Astrocyte (in vitro differentiated cells and primary cell): ENCODE measurements at regions not wholly inside any gene's neighbourhood (a gene's known extent, or its start where the extent isn't known, plus 50 kb on each side); places are given as distances from the start of the nearest gene placed in this dataset.

Source experiments
- DNase-seq: peaks from one replicate; pipeline ENCODE4 v3.0.0-alpha.2; 2010; ENCODE audit warnings: low read depth
- FAIRE-seq: peaks from 2 replicates; lab custom pipeline; 2011; peaks lifted over from hg19 to GRCh38; lab: Jason Lieb, UNC
- H2AFZ ChIP-seq: 2 replicates; pipeline ENCODE4 v1.6.0; 2012; ENCODE audit warnings: low read depth, low read length, inconsistent platforms
- H3K27ac ChIP-seq: 2 replicates; pipeline ENCODE4 v1.5.1; 2011; ENCODE audit warnings: low read depth, low read length, inconsistent platforms
- H3K27me3 ChIP-seq: 2 replicates; pipeline ENCODE4 v1.6.0; 2011; ENCODE audit warnings: low read length, inconsistent platforms; ENCODE audit not compliant: insufficient read depth
- H3K36me3 ChIP-seq: 2 replicates; pipeline ENCODE4 v1.5.1; 2011; ENCODE audit warnings: low read length, inconsistent platforms; ENCODE audit not compliant: insufficient read depth
- H3K4me1 ChIP-seq: 2 replicates; pipeline ENCODE4 v1.5.1; 2011; ENCODE audit warnings: low read length, inconsistent platforms; ENCODE audit not compliant: insufficient read depth
- H3K4me2 ChIP-seq: 2 replicates; pipeline ENCODE4 v1.6.0; 2012; ENCODE audit warnings: low read length, inconsistent platforms
- H3K4me3 ChIP-seq: 2 replicates; pipeline ENCODE4 v1.5.1; 2011; ENCODE audit warnings: low read depth, mild to moderate bottlenecking, low read length, inconsistent platforms; ENCODE audit not compliant: insufficient read depth
- H3K79me2 ChIP-seq: 2 replicates; pipeline ENCODE4 v1.6.0; 2012; ENCODE audit warnings: mild to moderate bottlenecking, low read length, inconsistent platforms; ENCODE audit not compliant: insufficient read depth
- H3K9ac ChIP-seq: 2 replicates; pipeline ENCODE4 v1.6.0; 2012; ENCODE audit warnings: mild to moderate bottlenecking, low read length, inconsistent platforms
- H3K9me3 ChIP-seq: 2 replicates; pipeline ENCODE4 v1.5.1; 2012; ENCODE audit warnings: low read depth, mild to moderate bottlenecking, low read length, inconsistent platforms; ENCODE audit not compliant: insufficient read depth
- H4K20me1 ChIP-seq: 2 replicates; pipeline ENCODE4 v1.6.0; 2012; ENCODE audit warnings: low read length, inconsistent platforms; ENCODE audit not compliant: insufficient read depth
- H3K27ac Mint-ChIP-seq: one replicate; pipeline ENCODE4 v1.8.0; 2021; ENCODE audit warnings: mild to moderate bottlenecking, mixed read lengths; ENCODE audit not compliant: unreplicated experiment
- H3K27me3 Mint-ChIP-seq: one replicate; pipeline ENCODE4 v1.8.0; 2021; ENCODE audit warnings: low read depth, mixed read lengths; ENCODE audit not compliant: unreplicated experiment
- H3K36me3 Mint-ChIP-seq: one replicate; pipeline ENCODE4 v1.8.0; 2021; ENCODE audit warnings: low read depth, mixed read lengths; ENCODE audit not compliant: unreplicated experiment
- H3K4me1 Mint-ChIP-seq: one replicate; pipeline ENCODE4 v1.8.0; 2021; ENCODE audit warnings: low read depth, mixed read lengths; ENCODE audit not compliant: unreplicated experiment
- H3K4me3 Mint-ChIP-seq: one replicate; pipeline ENCODE4 v1.8.0; 2021; ENCODE audit warnings: mild to moderate bottlenecking, moderate library complexity, mixed read lengths; ENCODE audit not compliant: unreplicated experiment
- H3K9me3 Mint-ChIP-seq: one replicate; pipeline ENCODE4 v1.8.0; 2021; ENCODE audit warnings: mild to moderate bottlenecking, mixed read lengths; ENCODE audit not compliant: unreplicated experiment
- CTCF ChIP-seq: IDR thresholded peaks from 2 replicates; pipeline ENCODE4 v1.5.1; 2011; ENCODE audit warnings: low read depth, mild to moderate bottlenecking, inconsistent platforms, low read length, moderate library complexity; ENCODE audit not compliant: insufficient read depth
- EZH2 ChIP-seq: IDR thresholded peaks from 2 replicates; pipeline ENCODE4 v1.6.1; 2012; ENCODE audit warnings: mild to moderate bottlenecking, low read length, inconsistent platforms; ENCODE audit not compliant: insufficient read depth

- FAIRE-seq, result no peak
- H3K79me2 ChIP-seq, result no peaks in the 10 kb centered on the region
- no peaks in the 10 kb centered on the region for H4K20me1 ChIP-seq
- H3K36me3 Mint-ChIP-seq, result no peaks in the 10 kb centered on the region
- no peaks in the 10 kb centered on the region for H3K27me3 Mint-ChIP-seq
- H3K4me2 ChIP-seq, result no peak overlapping the region
- no peak overlapping the region for H3K4me3 Mint-ChIP-seq
- H3K27ac ChIP-seq, result no peak overlapping the region
- TF ChIP-seq EZH2 (no peak), CTCF (no peak)
- H3K9me3 Mint-ChIP-seq, result no peaks in the 10 kb centered on the region
- H3K9me3 ChIP-seq, result no peaks in the 10 kb centered on the region
- no peak overlapping the region for H3K27ac Mint-ChIP-seq
- H3K4me3 ChIP-seq, result no peak overlapping the region
- no peaks in the 10 kb centered on the region for H3K4me1 Mint-ChIP-seq
- no peaks in the 10 kb centered on the region for H3K27me3 ChIP-seq
- no peak overlapping the region for H3K9ac ChIP-seq
- DNase-seq, result no peak
- no peaks in the 10 kb centered on the region for H3K4me1 ChIP-seq
- H2AFZ ChIP-seq, result no peak overlapping the region
- H3K36me3 ChIP-seq, result no peaks in the 10 kb centered on the region
Measured at GRCh38 chr5:164637931-164638521, 1132.6 kb downstream of the MAT2B start.

GRCh38 chr5:164649266-164649665, 1143.8 kb downstream of the MAT2B start:
- Histone ChIP-seq H3K4me1 (no peaks in the 10 kb centered on the region), H4K20me1 (no peaks in the 10 kb centered on the region), H3K27ac (no peak overlapping the region), H3K79me2 (no peaks in the 10 kb centered on the region), H3K27me3 (no peaks in the 10 kb centered on the region), H3K4me3 (no peak overlapping the region), H3K4me2 (no peak overlapping the region), H3K36me3 (no peaks in the 10 kb centered on the region), H3K9me3 (no peaks in the 10 kb centered on the region), H3K9ac (no peak overlapping the region), H2AFZ (no peak overlapping the region)
- H3K4me3 Mint-ChIP-seq, result no peak overlapping the region
- H3K4me1 Mint-ChIP-seq, result peaks cover 6% of the 10 kb centered on the region
- no peaks in the 10 kb centered on the region for H3K27me3 Mint-ChIP-seq
- FAIRE-seq (no peak), DNase-seq (peak; percentile 55)
- TF ChIP-seq EZH2 (no peak), CTCF (no peak)
- no peak overlapping the region for H3K27ac Mint-ChIP-seq
- no peaks in the 10 kb centered on the region for H3K9me3 Mint-ChIP-seq
- no peaks in the 10 kb centered on the region for H3K36me3 Mint-ChIP-seq

- Histone ChIP-seq H4K20me1 (no peaks in the 10 kb centered on the region), H3K4me3 (no peak overlapping the region), H2AFZ (no peak overlapping the region), H3K9ac (no peak overlapping the region), H3K36me3 (no peaks in the 10 kb centered on the region), H3K27ac (no peak overlapping the region), H3K79me2 (no peaks in the 10 kb centered on the region), H3K4me2 (no peak overlapping the region), H3K4me1 (no peaks in the 10 kb centered on the region), H3K27me3 (no peaks in the 10 kb centered on the region), H3K9me3 (no peaks in the 10 kb centered on the region)
- no peak for DNase-seq
- Mint-ChIP-seq H3K36me3 (no peaks in the 10 kb centered on the region), H3K9me3 (no peaks in the 10 kb centered on the region), H3K4me1 (peaks cover 6% of the 10 kb centered on the region), H3K27me3 (no peaks in the 10 kb centered on the region), H3K27ac (no peak overlapping the region), H3K4me3 (no peak overlapping the region)
- no peak for FAIRE-seq
- TF ChIP-seq EZH2 (no peak), CTCF (no peak)
Measured at GRCh38 chr5:164650427-164650826, 1145.0 kb downstream of the MAT2B start.
